Activated CD4-positive, alpha-beta T cell treated with anti-CD3 and anti-CD28 coated beads, Interleukin-2, Interleukin-4, amounts not matched to agents 100 ng/mL and 50 ng/mL, durations not matched to agents 16 hours and 8 hours (primary cell): ENCODE measurements at regions not wholly inside any gene's neighbourhood (a gene's known extent, or its start where the extent isn't known, plus 50 kb on each side); places are given as distances from the start of the nearest gene placed in this dataset.
"Not testable (repeated sequence)": the region's sequence is repeated elsewhere in the genome, so short reads cannot be mapped to it uniquely, and the experiment has no call there.

Experiments used
- DNase-seq: peaks from one replicate; pipeline ENCODE4 v3.0.0-alpha.2; 2020; ENCODE audit warnings: low spot score

DNA sequence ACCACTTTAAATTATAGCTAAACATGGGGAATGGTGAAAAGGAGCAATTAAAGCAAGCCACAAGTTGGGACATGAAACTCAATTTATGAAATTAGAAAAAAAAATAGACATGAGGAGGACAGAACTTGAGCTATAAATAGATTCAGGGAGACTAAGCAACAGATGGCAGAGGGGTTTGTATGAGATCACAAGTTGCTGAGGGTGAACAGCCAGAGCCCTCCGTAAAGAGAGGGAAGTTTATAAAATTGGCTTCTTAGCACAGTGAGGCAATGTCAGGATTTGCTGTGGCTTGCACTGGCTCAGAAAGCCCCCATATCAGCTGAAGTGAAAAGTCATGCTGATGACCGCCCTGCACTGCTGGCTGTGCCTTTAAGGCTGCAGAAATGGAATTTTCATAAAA is 443.4 kb upstream of the CD180 start:
- no peak for DNase-seq

DNA sequence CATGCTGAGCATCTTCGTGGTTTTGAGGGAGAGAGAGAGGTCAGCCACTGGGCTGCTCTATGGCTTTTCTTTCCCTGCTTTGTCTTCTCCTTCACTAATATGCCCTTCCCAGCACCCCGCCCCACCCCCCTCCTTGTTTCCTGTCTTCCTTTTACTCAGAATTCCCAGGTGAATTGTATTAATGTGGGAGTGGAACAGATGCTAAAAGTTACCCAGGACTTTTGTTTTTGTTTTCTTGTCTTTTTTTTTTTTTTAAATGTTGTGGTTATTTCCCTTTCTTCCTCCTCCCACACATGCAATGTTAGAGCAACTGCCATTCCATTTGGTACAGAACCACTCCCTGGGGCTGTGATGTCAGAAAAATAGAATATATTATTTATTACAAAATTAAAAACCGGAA is 442.7 kb upstream of the CD180 start:
- no peak for DNase-seq

DNA sequence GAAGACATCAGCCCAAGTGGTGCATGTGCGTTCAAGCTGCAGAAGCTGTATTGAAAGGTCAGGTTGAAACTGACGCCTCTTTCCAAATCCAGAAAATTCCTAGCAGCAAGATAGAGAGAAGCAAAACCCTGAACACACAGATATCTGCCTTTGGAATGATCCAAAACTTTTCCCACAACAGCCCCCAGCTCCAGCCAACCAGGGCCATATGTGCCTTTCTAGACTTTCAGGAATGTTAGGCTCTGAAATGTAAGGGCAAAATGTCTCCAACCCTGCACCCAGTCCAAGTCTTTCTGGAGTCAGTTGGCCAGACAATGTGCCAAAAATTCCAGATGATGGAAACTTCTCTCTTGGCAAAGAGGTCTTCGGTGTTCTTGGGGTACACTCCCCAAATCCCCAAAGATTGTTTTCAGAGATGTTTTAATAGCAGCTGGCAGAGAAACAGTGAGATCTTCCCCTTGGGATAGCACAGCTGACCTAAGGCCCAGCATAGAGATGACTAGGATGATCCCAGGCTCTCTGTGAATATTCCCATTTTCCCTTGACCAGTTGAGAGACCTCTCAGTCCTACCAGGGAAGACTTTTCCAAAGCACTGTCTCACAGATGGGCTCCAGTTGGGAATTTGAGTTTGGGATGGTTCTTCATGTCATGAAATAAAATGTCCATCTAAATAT is 440.4 kb upstream of the CD180 start:
- DNase-seq = no peak

DNA sequence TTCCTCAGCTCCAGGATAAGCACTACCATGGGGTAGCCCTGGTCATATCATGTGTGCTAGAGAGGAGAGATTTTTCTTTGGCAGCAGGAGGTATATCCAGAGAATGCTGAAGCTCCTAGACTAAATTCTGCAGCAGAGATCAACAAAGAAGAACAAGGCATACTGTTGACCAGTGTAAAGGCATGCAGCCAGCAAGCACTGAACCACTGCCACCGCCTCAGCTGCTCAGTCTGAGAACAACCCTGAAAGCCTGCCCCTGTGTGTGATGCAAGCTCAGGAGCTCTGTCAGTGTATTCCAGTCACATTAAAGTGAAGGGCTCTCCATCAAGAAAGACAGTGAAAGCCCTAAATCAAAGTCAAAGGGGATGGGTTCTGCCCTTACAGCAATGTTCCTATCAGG is 439.5 kb upstream of the CD180 start:
- no peak for DNase-seq

DNA sequence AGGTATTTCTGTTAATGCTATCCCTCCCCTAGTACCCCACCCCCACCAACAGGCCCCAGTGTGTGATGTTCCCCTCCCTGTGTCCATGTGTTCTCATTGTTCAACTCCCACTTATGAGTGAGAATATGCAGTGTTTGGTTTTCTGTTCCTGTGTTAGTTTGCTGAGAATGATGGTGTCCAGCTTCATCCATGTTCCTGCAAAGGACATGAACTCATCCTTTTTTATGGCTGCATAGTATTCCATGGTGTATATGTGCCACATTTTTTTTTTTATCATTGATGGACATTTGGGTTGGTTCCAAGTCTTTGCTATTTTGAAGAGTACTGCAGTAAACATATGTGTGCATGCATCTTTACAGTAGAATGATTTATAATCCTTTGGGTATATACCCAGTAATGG is 430.5 kb upstream of the CD180 start:
- DNase-seq = not testable (repeated sequence)

DNA sequence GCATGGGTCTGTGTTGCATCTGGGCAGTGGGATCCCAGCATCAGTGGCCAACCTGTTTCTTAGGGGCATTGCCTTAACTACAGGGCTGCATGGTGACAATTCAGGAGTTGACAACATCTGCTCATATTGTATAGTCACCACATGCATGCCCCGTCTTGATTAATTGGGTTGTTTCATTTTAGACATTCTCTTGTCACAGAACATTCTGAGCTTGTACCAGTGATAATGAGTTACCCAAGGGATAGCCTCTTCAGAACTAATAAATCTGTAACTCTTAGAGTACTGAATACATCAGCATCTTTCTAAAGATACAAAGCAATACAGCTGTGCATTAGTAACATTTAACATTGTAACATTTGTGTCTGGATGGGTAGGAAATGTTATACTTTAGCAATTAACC is 426.5 kb upstream of the CD180 start:
- no peak for DNase-seq

DNA sequence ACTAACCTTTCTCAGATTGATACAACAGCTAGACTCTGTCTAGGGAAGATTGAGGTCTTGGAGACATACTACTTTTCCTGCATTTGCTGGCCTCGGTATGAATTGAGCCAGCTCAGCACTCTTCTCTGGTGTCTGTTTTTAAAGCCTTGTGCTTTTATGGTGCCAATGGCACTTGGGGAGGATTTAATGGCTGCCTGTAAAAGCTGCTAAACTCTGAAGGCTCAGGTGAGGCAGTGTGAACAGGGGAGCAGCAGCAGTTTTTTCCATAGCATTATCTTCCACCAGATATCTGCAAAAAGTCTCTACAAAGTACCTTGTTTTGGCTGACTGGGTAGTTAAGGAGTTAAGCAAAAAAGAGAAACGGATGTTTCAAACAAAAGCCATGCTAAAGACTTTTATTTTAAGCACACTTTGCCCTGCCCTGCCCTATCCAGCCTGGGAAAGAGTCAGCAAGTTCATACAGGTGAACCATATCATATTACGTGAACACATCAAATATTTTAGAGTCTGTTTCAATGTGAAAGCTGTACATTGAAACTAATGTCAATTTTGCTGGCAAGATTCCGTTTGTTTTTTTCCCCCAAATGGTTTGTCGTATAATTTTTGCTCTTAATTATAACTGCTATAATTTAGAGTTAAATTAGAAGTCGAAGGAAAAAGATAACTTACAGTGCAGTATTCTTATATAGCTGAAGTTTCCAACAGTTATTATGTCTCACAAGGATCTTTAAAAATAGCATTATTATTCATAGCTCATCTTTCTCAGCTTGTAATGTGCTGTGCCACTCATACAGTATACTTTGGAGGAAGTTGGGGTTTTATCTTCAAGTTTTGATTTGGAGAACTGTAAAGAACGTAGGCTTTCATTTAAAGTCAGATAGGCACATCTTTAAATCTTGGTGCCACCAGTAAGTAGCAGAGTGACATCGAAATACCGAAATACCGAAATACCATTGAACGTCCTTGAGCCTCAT is 424.1 kb upstream of the CD180 start:
- DNase-seq = no peak

DNA sequence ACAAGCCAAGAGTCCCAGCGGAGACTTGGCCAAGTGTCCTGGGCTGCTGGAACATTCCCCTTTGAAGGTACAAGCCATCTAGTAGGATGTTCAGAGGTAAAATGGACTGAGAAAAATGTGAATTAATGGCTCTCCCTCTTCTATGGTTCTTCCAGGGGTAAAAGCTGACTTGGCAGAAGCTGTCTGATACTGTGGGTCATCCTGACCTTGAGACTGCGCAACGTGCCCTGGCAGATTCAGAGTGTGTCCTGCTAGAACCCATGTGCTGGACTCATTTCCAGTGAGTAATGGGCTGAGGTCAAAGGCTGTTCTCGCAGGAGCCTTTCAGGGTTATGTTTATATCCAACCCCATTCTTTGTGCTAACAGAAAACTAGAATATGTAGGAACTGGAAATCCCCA is 423.0 kb upstream of the CD180 start:
- DNase-seq = no peak

DNA sequence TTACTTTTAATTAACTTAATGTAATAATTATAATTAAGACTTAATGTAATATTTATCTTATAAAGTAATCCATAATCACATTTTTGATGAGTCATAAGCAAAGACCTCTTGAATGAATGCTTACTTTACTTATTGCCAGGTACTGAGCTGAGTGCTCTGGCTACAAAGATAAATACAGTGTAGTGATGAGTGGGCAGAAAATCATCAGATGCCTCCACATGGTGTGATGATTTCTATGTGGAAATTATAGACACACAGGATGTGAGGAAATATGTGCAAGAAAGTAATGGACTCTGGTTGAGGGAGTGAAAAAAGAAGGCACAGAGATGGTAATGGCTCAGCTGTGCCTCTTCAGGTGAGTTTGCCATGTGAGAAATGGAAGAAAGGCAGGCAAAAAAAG is 422.6 kb upstream of the CD180 start:
- no peak for DNase-seq

DNA sequence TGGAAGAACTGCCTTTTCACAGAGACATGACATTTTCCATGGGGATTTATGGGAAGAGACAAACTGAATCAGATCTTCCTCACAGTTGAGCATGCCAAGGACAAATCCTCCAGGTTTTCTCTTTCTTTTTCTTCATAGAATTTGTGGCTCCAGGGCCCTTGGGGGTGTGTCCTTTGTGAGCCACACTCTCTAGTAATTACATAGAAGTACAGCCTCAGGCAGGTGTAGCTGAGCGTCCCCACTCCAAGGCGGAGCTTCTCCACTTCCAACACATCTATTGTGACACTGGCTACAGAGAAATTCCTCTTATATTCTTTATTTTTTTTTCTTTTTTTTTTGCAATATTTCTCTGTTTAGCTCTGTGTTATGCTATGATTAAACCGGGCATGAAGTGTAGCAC is 420.5 kb upstream of the CD180 start:
- no peak for DNase-seq

DNA sequence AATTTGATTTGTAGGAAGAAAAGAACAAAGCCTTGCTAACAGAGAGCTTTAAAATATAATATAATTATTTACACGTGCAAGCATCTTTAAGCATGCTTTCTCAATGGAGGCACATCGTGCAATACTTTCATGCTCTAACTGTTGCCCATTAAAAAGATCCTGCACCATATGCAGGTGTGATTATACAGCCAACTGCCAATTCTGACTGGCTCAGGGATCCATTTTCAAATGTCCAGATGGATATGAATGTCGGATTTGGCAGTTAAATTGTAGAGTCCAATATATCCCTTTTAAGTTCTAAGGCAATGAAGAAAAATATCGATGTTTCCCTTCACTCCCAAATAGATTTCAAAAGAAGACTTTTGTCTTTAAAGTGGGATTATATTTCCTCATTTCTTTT is 416.4 kb upstream of the CD180 start:
- no peak for DNase-seq

DNA sequence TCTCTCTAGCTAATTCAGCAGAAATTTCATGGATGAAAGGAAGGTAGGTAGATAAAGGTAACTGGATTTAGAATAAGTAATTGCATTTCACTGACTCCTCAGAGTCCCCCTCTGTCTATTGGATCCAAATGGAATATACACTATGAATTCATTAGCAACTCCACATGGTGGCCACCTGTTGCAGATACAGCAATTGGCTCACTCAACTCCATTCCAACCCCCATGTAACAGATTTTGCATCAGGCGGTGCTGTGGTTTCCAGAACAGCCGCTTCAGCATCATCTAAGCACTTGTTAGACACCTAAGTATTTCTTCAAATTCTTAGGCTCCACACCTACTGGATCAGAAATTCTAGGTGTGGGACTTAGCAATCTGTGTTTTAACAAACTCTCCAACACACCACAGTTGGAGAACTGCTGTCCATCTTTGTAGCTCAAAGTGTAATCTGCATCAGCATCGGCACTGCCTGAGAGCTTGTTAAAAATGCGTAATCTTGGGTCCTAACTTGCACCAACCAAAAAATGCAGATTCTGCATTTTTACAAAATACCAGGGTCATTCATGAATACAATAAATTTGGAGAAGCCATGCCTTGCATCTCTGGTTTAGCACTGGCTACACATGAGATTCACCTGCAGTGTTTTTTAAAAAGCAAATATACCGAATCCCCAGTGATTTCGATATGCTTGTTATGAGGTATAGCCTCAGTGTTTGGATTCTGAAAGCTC is 413.8 kb upstream of the CD180 start:
- no peak for DNase-seq

DNA sequence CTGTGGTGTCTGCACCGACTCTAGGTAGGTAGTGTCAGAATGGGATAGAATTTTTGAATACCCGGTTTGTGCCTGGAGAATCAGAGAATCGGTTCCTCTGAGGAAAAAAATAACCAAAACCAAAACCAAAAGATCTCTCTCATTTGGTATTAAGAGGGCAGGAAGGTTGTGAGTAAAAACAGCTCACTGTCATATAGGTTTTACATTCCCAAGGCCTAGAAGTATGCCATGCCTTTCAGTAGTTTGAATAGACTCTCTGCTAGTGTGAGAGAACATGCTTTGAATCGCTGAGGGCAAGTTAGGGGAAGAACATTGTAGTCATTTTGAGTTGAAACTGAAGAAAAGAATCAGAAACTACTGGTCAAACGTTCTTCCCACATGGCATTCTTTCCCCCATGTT is 411.4 kb upstream of the CD180 start:
- DNase-seq = no peak

DNA sequence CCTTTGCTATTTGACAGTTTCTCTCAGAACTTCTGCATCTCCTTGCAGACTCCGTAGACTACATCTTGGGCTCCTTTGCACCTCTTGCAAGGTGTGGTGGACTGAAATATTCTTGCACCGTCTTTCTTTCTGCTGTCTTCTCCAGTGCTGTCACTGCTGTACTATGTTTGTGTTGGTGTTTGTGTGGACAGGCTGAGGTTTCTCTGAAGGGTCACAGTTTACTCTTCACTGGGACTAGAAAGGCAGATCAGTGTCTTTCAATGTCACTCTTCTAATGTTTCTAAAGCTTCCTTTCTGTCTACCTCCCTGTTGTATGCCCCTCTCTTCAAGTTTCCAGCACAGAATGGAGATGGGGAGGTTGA is 410.0 kb upstream of the CD180 start:
- no peak for DNase-seq

DNA sequence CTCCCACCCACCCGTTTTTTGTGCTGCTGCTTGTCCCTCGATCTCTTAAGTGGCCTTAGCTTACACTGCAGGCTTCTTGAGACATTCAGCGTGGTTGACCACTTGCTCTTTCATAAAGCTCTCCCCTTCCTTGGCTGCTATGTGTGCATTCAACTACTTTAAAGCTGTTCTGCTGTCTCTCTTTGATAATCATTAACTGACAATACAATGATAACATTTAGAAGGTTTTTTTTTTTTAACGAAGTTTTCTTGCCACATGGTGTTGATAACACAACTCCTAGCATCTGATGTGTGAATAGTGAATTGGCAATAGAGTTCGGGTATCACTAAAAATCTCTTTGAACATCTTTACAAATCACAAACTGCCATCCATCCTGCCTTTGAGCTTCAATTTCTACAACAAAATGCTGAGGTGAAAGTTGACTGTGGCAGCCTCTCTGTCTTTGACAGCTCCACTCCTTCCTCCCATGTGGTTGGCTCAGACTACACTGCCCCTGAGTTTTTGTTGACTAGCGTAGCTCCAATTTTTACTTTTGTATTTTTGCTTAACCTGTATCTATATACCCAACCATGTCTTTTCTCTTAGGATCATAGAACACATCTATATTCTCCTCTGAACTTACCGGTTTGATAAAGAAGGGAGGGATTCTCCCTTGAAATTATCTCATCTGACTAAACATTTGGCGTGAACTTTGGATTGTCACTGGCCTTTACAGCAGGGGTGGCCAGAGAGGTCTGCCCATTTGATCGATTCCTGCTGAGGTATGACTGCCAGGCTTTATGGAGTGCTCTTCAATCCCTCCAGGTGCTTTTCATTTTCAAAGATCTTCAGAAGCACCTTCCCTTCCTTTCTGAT is 409.4 kb upstream of the CD180 start:
- no peak for DNase-seq

DNA sequence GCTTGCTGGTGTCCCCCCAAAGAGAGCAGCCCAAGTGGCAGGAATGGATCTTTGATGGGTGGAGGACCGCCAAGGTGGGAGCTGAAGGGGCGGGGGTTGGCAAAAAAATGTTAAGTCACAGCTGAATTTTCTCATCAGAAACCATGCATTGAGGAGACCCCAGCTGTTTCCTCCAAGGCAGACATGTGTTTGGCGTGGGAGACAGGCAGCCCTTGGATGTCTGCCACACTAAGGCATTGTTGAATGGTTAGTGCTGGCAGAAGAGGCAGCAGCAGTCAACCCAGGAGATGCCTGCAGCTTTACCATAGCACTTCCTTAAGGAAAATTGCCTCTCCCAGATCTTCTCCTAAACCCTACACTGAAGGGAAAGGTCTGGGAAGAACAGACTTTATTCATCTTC is 394.9 kb upstream of the CD180 start:
- no peak for DNase-seq

DNA sequence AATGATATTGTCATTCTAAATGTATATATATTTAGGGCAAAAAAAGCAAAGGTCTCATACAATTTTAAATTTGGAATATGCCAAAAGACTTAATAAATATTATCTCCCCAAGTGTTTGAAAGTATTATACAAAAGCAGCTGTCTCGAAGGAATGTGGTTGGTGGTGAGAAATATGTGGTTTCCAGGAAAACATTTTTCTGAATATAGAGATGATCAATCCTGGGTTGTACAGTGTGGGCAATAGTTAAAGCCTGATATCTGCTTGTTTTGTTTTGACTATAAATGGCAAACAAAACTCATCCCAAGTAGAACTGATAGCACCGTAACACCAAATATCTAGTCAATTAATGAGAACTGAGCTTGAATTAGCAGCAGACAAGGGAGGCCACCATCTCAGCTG is 391.8 kb upstream of the CD180 start:
- no peak for DNase-seq

DNA sequence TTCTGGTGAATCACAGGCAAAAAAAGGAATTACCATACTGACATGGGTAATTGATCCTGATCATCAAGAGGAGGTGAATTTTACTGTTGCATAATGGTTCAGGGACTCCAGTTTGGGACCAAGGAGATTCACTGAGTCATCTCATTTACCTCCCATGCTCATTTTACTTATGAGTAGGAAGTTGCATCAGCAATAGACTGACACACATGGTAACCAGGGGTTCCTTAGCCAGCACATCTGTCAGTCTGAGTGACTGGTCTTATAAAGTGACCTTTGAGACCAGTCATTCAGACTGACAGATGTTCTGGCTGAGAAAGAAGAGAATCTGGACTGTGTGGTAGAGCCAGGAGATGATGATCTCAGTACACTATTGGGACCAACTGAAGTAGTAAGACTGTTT is 384.6 kb upstream of the CD180 start:
- DNase-seq = no peak

DNA sequence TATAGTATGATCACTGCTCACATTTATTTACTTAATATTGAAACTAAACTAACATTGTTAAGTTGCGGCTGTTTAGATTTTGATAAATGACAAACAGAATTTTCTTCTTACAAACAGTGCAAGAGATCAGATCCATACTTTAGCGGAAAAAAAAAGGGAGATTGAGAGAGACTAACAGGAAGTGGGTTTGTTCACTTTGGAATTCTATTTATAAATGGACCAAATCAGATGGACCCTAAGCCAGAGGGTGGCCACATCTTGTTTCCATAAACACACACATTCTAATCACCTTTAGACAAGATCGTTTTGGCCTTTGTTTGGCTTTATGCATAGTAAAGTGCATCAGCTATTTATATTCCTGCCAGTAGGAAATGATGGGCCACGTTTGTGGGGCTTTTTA is 381.4 kb upstream of the CD180 start:
- no peak for DNase-seq

DNA sequence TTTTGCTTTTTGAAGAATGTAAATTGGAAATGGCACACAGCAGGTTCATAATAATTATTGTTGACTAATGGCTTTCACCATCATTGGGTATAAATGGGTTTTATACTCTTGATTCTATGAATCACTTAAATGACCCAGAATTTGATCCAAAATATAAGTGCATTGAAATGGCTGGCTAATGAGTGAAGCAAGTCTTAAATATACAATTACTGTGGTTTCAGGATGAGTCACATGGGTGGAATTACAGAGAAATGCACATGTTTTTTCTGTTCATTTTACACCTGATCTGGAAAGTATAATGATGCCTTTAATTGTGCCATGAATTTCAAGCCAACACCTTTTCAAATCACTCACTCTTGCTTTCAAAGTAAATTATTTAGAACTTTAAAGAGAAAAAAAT is 380.8 kb upstream of the CD180 start:
- DNase-seq = no peak

DNA sequence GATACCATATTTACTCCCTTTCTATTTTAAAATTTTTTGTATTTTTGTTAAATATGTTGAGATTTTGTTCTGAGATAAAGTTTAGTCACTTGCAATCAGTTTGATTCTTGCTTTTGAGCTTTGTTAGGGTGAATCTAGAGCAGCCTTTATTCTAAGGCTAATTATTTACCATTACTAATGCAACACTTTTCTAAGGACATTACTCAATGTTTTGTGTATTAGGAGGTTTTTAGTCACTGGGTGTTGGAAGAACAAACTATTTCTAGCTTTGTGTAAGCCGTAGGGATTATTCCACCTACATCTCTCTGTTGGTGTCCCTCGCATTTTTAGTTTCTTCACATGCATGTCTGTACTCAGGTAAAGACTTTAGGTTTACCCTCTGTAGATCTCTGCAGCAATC is 379.5 kb upstream of the CD180 start:
- DNase-seq = no peak

DNA sequence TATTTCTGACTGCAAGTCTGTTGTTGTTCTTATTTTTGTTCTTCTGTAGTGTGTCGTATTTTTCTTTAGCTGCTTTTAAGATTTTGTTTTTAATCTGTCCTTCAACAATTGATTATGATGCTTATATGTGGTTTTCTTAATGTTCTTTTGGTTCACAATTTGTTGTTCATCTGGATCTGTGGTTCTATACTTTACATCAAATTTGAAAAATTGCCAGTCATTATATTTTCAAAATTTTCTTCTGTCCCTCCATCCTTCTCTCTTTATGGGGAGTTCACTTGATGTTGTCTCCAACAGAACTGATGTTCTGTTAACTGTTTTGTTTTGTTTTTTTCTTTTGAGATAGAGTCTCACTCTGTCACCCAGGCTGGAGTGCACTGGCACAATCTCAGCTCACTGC is 378.5 kb upstream of the CD180 start:
- no peak for DNase-seq
